HG03095 (cell line): ENCODE measurements at regions not wholly inside any gene's neighbourhood (a gene's known extent, or its start where the extent isn't known, plus 50 kb on each side); places are given as distances from the start of the nearest gene placed in this dataset.

Experiments
- ATAC-seq: cut with Tn5 transposase; IDR thresholded peaks from one replicate; pipeline ENCODE4 v1.9.1; 2021; ENCODE audit warnings: moderate library complexity; ENCODE audit not compliant: unreplicated experiment

GRCh38 chr11:98561877-98562395 is 458.8 kb upstream of the CNTN5 start:
- ATAC-seq: no peak

GRCh38 chr11:98564233-98564632 is 456.5 kb upstream of the CNTN5 start:
- ATAC-seq: no peak

GRCh38 chr11:98564881-98565280 is 455.9 kb upstream of the CNTN5 start:
- ATAC-seq: no peak

GRCh38 chr11:98565311-98565710 is 455.4 kb upstream of the CNTN5 start:
- ATAC-seq: no peak

GRCh38 chr11:98566978-98567377 is 453.8 kb upstream of the CNTN5 start:
- ATAC-seq: no peak

- ATAC-seq: no peak
Observed at GRCh38 chr11:98568013-98568412, 452.7 kb upstream of the CNTN5 start.

GRCh38 chr11:98572941-98573340 is 447.8 kb upstream of the CNTN5 start:
- no peak for ATAC-seq

GRCh38 chr11:98587884-98588283 is 432.9 kb upstream of the CNTN5 start:
- ATAC-seq: no peak

GRCh38 chr11:98589967-98590366 is 430.8 kb upstream of the CNTN5 start:
- ATAC-seq: no peak

GRCh38 chr11:98600103-98600502 is 420.6 kb upstream of the CNTN5 start:
- ATAC-seq: no peak

- ATAC-seq: no peak
Observed at GRCh38 chr11:98600786-98601773, 419.7 kb upstream of the CNTN5 start.

GRCh38 chr11:98616098-98616655 is 404.6 kb upstream of the CNTN5 start:
- ATAC-seq: no peak

GRCh38 chr11:98621767-98622166 is 399.0 kb upstream of the CNTN5 start:
- ATAC-seq: no peak

GRCh38 chr11:98625526-98625925 is 395.2 kb upstream of the CNTN5 start:
- ATAC-seq: no peak

- ATAC-seq: no peak
Observed at GRCh38 chr11:98630736-98631135, 390.0 kb upstream of the CNTN5 start.

- no peak for ATAC-seq
Observed at GRCh38 chr11:98657711-98658110, 363.0 kb upstream of the CNTN5 start.

- no peak for ATAC-seq
Observed at GRCh38 chr11:98659431-98659830, 361.3 kb upstream of the CNTN5 start.

GRCh38 chr11:98674390-98674789 is 346.4 kb upstream of the CNTN5 start:
- ATAC-seq: no peak

GRCh38 chr11:98679673-98680072 is 341.1 kb upstream of the CNTN5 start:
- ATAC-seq: no peak

- no peak for ATAC-seq
Observed at GRCh38 chr11:98701541-98701940, 319.2 kb upstream of the CNTN5 start.

GRCh38 chr11:98703779-98704556 is 316.8 kb upstream of the CNTN5 start:
- no peak for ATAC-seq
